Astrocyte (in vitro differentiated cells and primary cell): ENCODE measurements at regions not wholly inside any gene's neighbourhood (a gene's known extent, or its start where the extent isn't known, plus 50 kb on each side); places are given as distances from the start of the nearest gene placed in this dataset.

Experiments
- DNase-seq: peaks from one replicate; pipeline ENCODE4 v3.0.0-alpha.2; 2010; ENCODE audit warnings: low read depth
- FAIRE-seq: peaks from 2 replicates; lab custom pipeline; 2011; peaks lifted over from hg19 to GRCh38; lab: Jason Lieb, UNC
- H2AFZ ChIP-seq: 2 replicates; pipeline ENCODE4 v1.6.0; 2012; ENCODE audit warnings: low read depth, low read length, inconsistent platforms
- H3K27ac ChIP-seq: 2 replicates; pipeline ENCODE4 v1.5.1; 2011; ENCODE audit warnings: low read depth, low read length, inconsistent platforms
- H3K27me3 ChIP-seq: 2 replicates; pipeline ENCODE4 v1.6.0; 2011; ENCODE audit warnings: low read length, inconsistent platforms; ENCODE audit not compliant: insufficient read depth
- H3K36me3 ChIP-seq: 2 replicates; pipeline ENCODE4 v1.5.1; 2011; ENCODE audit warnings: low read length, inconsistent platforms; ENCODE audit not compliant: insufficient read depth
- H3K4me1 ChIP-seq: 2 replicates; pipeline ENCODE4 v1.5.1; 2011; ENCODE audit warnings: low read length, inconsistent platforms; ENCODE audit not compliant: insufficient read depth
- H3K4me2 ChIP-seq: 2 replicates; pipeline ENCODE4 v1.6.0; 2012; ENCODE audit warnings: low read length, inconsistent platforms
- H3K4me3 ChIP-seq: 2 replicates; pipeline ENCODE4 v1.5.1; 2011; ENCODE audit warnings: low read depth, mild to moderate bottlenecking, low read length, inconsistent platforms; ENCODE audit not compliant: insufficient read depth
- H3K79me2 ChIP-seq: 2 replicates; pipeline ENCODE4 v1.6.0; 2012; ENCODE audit warnings: mild to moderate bottlenecking, low read length, inconsistent platforms; ENCODE audit not compliant: insufficient read depth
- H3K9ac ChIP-seq: 2 replicates; pipeline ENCODE4 v1.6.0; 2012; ENCODE audit warnings: mild to moderate bottlenecking, low read length, inconsistent platforms
- H3K9me3 ChIP-seq: 2 replicates; pipeline ENCODE4 v1.5.1; 2012; ENCODE audit warnings: low read depth, mild to moderate bottlenecking, low read length, inconsistent platforms; ENCODE audit not compliant: insufficient read depth
- H4K20me1 ChIP-seq: 2 replicates; pipeline ENCODE4 v1.6.0; 2012; ENCODE audit warnings: low read length, inconsistent platforms; ENCODE audit not compliant: insufficient read depth
- H3K27ac Mint-ChIP-seq: one replicate; pipeline ENCODE4 v1.8.0; 2021; ENCODE audit warnings: mild to moderate bottlenecking, mixed read lengths; ENCODE audit not compliant: unreplicated experiment
- H3K27me3 Mint-ChIP-seq: one replicate; pipeline ENCODE4 v1.8.0; 2021; ENCODE audit warnings: low read depth, mixed read lengths; ENCODE audit not compliant: unreplicated experiment
- H3K36me3 Mint-ChIP-seq: one replicate; pipeline ENCODE4 v1.8.0; 2021; ENCODE audit warnings: low read depth, mixed read lengths; ENCODE audit not compliant: unreplicated experiment
- H3K4me1 Mint-ChIP-seq: one replicate; pipeline ENCODE4 v1.8.0; 2021; ENCODE audit warnings: low read depth, mixed read lengths; ENCODE audit not compliant: unreplicated experiment
- H3K4me3 Mint-ChIP-seq: one replicate; pipeline ENCODE4 v1.8.0; 2021; ENCODE audit warnings: mild to moderate bottlenecking, moderate library complexity, mixed read lengths; ENCODE audit not compliant: unreplicated experiment
- H3K9me3 Mint-ChIP-seq: one replicate; pipeline ENCODE4 v1.8.0; 2021; ENCODE audit warnings: mild to moderate bottlenecking, mixed read lengths; ENCODE audit not compliant: unreplicated experiment
- CTCF ChIP-seq: IDR thresholded peaks from 2 replicates; pipeline ENCODE4 v1.5.1; 2011; ENCODE audit warnings: low read depth, mild to moderate bottlenecking, inconsistent platforms, low read length, moderate library complexity; ENCODE audit not compliant: insufficient read depth
- EZH2 ChIP-seq: IDR thresholded peaks from 2 replicates; pipeline ENCODE4 v1.6.1; 2012; ENCODE audit warnings: mild to moderate bottlenecking, low read length, inconsistent platforms; ENCODE audit not compliant: insufficient read depth

- H3K27me3 ChIP-seq: no peaks in the 10 kb centered on the region
- no peaks in the 10 kb centered on the region for H3K79me2 ChIP-seq
- H3K4me1 ChIP-seq: peaks cover 22% of the 10 kb centered on the region
- FAIRE-seq (no peak), DNase-seq (no peak)
- Mint-ChIP-seq H3K36me3 (no peaks in the 10 kb centered on the region), H3K27ac (no peak overlapping the region), H3K4me1 (peaks cover 6% of the 10 kb centered on the region), H3K4me3 (no peak overlapping the region), H3K27me3 (peaks cover 21% of the 10 kb centered on the region), H3K9me3 (peaks cover 1% of the 10 kb centered on the region)
- no peaks in the 10 kb centered on the region for H3K36me3 ChIP-seq
- no peak overlapping the region for H3K9ac ChIP-seq
- no peak for TF ChIP-seq EZH2
- no peak for TF ChIP-seq CTCF
- no peaks in the 10 kb centered on the region for H4K20me1 ChIP-seq
- no peak overlapping the region for H3K4me3 ChIP-seq
- no peak overlapping the region for H3K27ac ChIP-seq
- H3K9me3 ChIP-seq: no peaks in the 10 kb centered on the region
- H3K4me2 ChIP-seq: no peak overlapping the region
- H2AFZ ChIP-seq: no peak overlapping the region
Observed at GRCh38 chr17:77815127-77815905, 143.2 kb upstream of the TNRC6C start.

- Mint-ChIP-seq H3K27ac (peak overlapping the region; percentile 5), H3K27me3 (peaks cover 24% of the 10 kb centered on the region), H3K9me3 (peaks cover 1% of the 10 kb centered on the region), H3K36me3 (no peaks in the 10 kb centered on the region), H3K4me3 (no peak overlapping the region), H3K4me1 (peaks cover 2% of the 10 kb centered on the region)
- no peak overlapping the region for H3K9ac ChIP-seq
- TF ChIP-seq CTCF (no peak), EZH2 (no peak)
- no peak overlapping the region for H3K4me3 ChIP-seq
- no peaks in the 10 kb centered on the region for H3K79me2 ChIP-seq
- FAIRE-seq: no peak
- H3K36me3 ChIP-seq: no peaks in the 10 kb centered on the region
- no peaks in the 10 kb centered on the region for H3K27me3 ChIP-seq
- no peak overlapping the region for H3K27ac ChIP-seq
- no peak overlapping the region for H2AFZ ChIP-seq
- H3K4me2 ChIP-seq: peak overlapping the region; percentile 23
- no peaks in the 10 kb centered on the region for H4K20me1 ChIP-seq
- DNase-seq: peak; percentile 45
- peaks cover 6% of the 10 kb centered on the region for H3K4me1 ChIP-seq
- H3K9me3 ChIP-seq: no peaks in the 10 kb centered on the region
Observed at GRCh38 chr17:77817953-77818352, 140.6 kb upstream of the TNRC6C start.

GRCh38 chr17:77819497-77819896, 139.0 kb upstream of the TNRC6C start:
- Histone ChIP-seq H3K36me3 (no peaks in the 10 kb centered on the region), H3K4me3 (no peak overlapping the region), H3K4me1 (peaks cover 6% of the 10 kb centered on the region), H3K27ac (no peak overlapping the region), H3K27me3 (peaks cover 3% of the 10 kb centered on the region), H4K20me1 (no peaks in the 10 kb centered on the region), H3K9ac (no peak overlapping the region), H3K9me3 (no peaks in the 10 kb centered on the region), H3K79me2 (no peaks in the 10 kb centered on the region), H2AFZ (no peak overlapping the region), H3K4me2 (no peak overlapping the region)
- Mint-ChIP-seq H3K27ac (no peak overlapping the region), H3K9me3 (peaks cover 1% of the 10 kb centered on the region), H3K36me3 (no peaks in the 10 kb centered on the region), H3K27me3 (peaks cover 31% of the 10 kb centered on the region), H3K4me3 (no peak overlapping the region), H3K4me1 (peaks cover 2% of the 10 kb centered on the region)
- DNase-seq (no peak), FAIRE-seq (no peak)
- no peak for TF ChIP-seq CTCF
